ENCODE measurements at regions not wholly inside any gene's neighbourhood (a gene's known extent, or its start where the extent isn't known, plus 50 kb on each side); places are given as distances from the start of the nearest gene placed in this dataset.

GRCh38 chr12:66852091-66852490 is 173.2 kb upstream of the GRIP1 start:
- no peak for DNase-seq (ENCODE audit: low spot score)

- DNase-seq (ENCODE audit: low spot score) = no peak
Observed at GRCh38 chr12:66852765-66853164, 173.9 kb upstream of the GRIP1 start.

GRCh38 chr12:66859751-66860440 is 181.0 kb upstream of the GRIP1 start:
- no peak for DNase-seq (ENCODE audit: low spot score)

- peak; percentile 50 for DNase-seq (ENCODE audit: low spot score)
Observed at GRCh38 chr12:66860752-66861750, 182.2 kb upstream of the GRIP1 start.

- DNase-seq (ENCODE audit: low spot score) = no peak
Observed at GRCh38 chr12:66862356-66862985, 183.6 kb upstream of the GRIP1 start.

GRCh38 chr12:66863276-66863675 is 184.4 kb upstream of the GRIP1 start:
- DNase-seq (ENCODE audit: low spot score) = no peak

GRCh38 chr12:66877925-66878324 is 199.0 kb upstream of the GRIP1 start:
- DNase-seq (ENCODE audit: low spot score) = no peak

- DNase-seq (ENCODE audit: low spot score) = no peak
Observed at GRCh38 chr12:66879409-66879808, 200.5 kb upstream of the GRIP1 start.

- DNase-seq (ENCODE audit: low spot score) = no peak
Observed at GRCh38 chr12:66881386-66881785, 202.5 kb upstream of the GRIP1 start.

GRCh38 chr12:66884091-66884490 is 205.2 kb upstream of the GRIP1 start:
- no peak for DNase-seq (ENCODE audit: low spot score)

GRCh38 chr12:66885115-66885875 is 206.4 kb upstream of the GRIP1 start:
- DNase-seq (ENCODE audit: low spot score) = no peak

- DNase-seq (ENCODE audit: low spot score) = no peak
Observed at GRCh38 chr12:66896797-66897196, 217.9 kb upstream of the GRIP1 start.

GRCh38 chr12:66898700-66899469 is 220.0 kb upstream of the GRIP1 start:
- DNase-seq (ENCODE audit: low spot score) = no peak

- no peak for DNase-seq (ENCODE audit: low spot score)
Observed at GRCh38 chr12:66899588-66899987, 220.7 kb upstream of the GRIP1 start.

- no peak for DNase-seq (ENCODE audit: low spot score)
Observed at GRCh38 chr12:66900616-66901015, 221.7 kb upstream of the GRIP1 start.

- no peak for DNase-seq (ENCODE audit: low spot score)
Observed at GRCh38 chr12:66901138-66901932, 222.5 kb upstream of the GRIP1 start.

- DNase-seq (ENCODE audit: low spot score) = no peak
Observed at GRCh38 chr12:66902020-66902419, 223.1 kb upstream of the GRIP1 start.

- no peak for DNase-seq (ENCODE audit: low spot score)
Observed at GRCh38 chr12:66903782-66904396, 225.0 kb upstream of the GRIP1 start.

GRCh38 chr12:66905201-66905600 is 226.3 kb upstream of the GRIP1 start:
- DNase-seq (ENCODE audit: low spot score) = no peak

All from AG08395 (cell line).